ENCODE measurements at regions not wholly inside any gene's neighbourhood (a gene's known extent, or its start where the extent isn't known, plus 50 kb on each side); places are given as distances from the start of the nearest gene placed in this dataset.

DNA sequence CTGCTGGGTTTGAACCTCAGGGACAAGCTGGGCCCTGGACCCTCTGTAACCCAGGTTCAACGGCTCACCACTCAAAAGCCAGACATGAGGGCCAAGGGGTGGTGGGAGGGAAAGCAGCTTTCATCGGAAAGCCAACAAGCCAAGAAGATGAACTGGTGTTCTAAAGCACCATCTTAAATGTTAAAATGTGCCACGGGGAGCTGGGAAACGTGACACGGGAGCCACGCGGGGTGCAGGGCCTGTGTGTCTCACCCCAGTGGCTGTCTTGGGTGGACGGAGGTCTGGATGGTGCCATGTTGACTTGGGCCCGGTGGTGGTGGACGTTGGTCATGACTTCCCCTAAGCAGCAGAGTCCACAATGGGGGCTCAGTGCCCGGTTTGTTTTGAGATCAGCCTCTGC, 97.7 kb upstream of the SFSWAP start:
- TF ChIP-seq GATA2 (IDR thresholded peaks at IDR 0.05; ENCODE audit: low read depth, low read length) (no peak), GATA3 (IDR thresholded peaks at IDR 0.05; ENCODE audit: low read depth, low read length) (no peak)
